Sigmoid colon (tissue), 4 donors: ENCODE measurements at regions not wholly inside any gene's neighbourhood (a gene's known extent, or its start where the extent isn't known, plus 50 kb on each side); places are given as distances from the start of the nearest gene placed in this dataset.

Experiments used
- CTCF ChIP-seq, 4 experiments: fragments of 450-650 bp in 3 of 4; fragments of 200-600 bp in 1 of 4; IDR thresholded peaks; one replicate each; pipeline ENCODE4 v1.5.1; 2016 to 2019; ENCODE audit warnings: antibody characterized with exemption in 4 of 4, mild to moderate bottlenecking in 3 of 4, moderate library complexity in 2 of 4
- EP300 ChIP-seq, 4 donors: sonication (generic); formaldehyde crosslinking; IDR thresholded peaks; one replicate each; pipeline ENCODE4 v1.6.1; 2017; ENCODE audit warnings: antibody characterized with exemption in 4 of 4
- POLR2A ChIP-seq, 2 donors: fragments of 450-650 bp; IDR thresholded peaks; one replicate each; pipeline ENCODE4 v1.6.1; 2016; ENCODE audit warnings: antibody characterized with exemption in 2 of 2, mild to moderate bottlenecking in 2 of 2, moderate library complexity in 2 of 2

GRCh38 chr18:22689712-22690111 lies 243.4 kb upstream of the RBBP8 start:
- TF ChIP-seq CTCF (IDR thresholded peaks at IDR 0.05) (no peak), POLR2A (IDR thresholded peaks at IDR 0.05) (no peak), EP300 (IDR thresholded peaks at IDR 0.05) (no peak)
